ENCODE measurements at regions not wholly inside any gene's neighbourhood (a gene's known extent, or its start where the extent isn't known, plus 50 kb on each side); places are given as distances from the start of the nearest gene placed in this dataset.
"Not testable (repeated sequence)": the region's sequence is repeated elsewhere in the genome, so short reads cannot be mapped to it uniquely, and the experiment has no call there.

GRCh38 chr5:124972703-124973102 is 226.3 kb upstream of the ZNF608 start:
- no peak for DNase-seq

- DNase-seq = no peak
These were observed 227.2 kb upstream of the ZNF608 start for GRCh38 chr5:124973661-124974060.

DNA sequence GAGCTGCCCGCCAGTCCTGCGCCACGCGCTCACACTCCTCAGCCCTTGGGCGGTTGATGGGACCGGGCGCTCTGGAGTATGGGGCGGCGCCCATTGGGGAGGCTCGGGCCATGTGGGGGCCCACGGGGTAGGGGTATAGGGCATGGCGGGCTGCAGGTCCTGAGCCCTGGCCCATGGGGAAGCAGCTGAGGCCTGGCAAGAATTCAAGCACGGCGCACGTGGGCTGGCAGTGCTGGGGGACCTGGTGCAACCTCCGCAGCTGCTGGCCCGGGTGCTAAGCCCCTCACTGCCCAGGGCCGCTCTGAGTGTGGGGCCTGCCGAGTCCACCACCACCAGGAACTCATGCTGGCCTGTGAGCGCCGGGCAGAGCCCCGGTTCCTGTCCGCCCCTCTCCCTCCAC is 229.6 kb upstream of the ZNF608 start:
- no peak for DNase-seq

GRCh38 chr5:124979251-124979650 is 232.8 kb upstream of the ZNF608 start:
- DNase-seq = no peak

- DNase-seq = no peak
These were observed 233.9 kb upstream of the ZNF608 start for GRCh38 chr5:124980163-124980941.

- DNase-seq = no peak
These were observed 235.5 kb upstream of the ZNF608 start for GRCh38 chr5:124981901-124982300.

GRCh38 chr5:124986170-124986569 is 239.7 kb upstream of the ZNF608 start:
- DNase-seq = no peak

DNA sequence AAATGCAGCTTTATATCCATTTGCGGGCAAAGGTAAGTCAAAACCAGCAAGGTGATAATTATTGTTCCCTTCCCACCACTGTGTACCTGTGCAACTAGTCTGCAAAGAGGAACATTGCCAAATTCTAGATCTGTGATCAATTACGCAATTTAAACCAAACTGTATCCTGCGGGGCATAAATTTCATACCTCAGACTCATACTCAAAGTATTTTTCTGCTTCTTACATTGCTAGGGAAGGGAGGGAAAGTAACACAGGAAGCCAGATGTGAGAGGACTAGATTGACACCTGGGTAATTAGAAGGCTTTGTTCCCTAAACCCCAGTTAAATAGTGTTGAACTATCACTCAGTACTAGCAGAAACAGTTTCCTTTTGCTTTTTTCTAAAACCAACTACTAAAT is 240.2 kb upstream of the ZNF608 start:
- DNase-seq = no peak

- not testable (repeated sequence) for DNase-seq
These were observed 241.3 kb upstream of the ZNF608 start for GRCh38 chr5:124987786-124988185.

- DNase-seq = no peak
These were observed 244.3 kb upstream of the ZNF608 start for GRCh38 chr5:124990723-124991122.

GRCh38 chr5:124995421-124995820 is 249.0 kb upstream of the ZNF608 start:
- no peak for DNase-seq

DNA sequence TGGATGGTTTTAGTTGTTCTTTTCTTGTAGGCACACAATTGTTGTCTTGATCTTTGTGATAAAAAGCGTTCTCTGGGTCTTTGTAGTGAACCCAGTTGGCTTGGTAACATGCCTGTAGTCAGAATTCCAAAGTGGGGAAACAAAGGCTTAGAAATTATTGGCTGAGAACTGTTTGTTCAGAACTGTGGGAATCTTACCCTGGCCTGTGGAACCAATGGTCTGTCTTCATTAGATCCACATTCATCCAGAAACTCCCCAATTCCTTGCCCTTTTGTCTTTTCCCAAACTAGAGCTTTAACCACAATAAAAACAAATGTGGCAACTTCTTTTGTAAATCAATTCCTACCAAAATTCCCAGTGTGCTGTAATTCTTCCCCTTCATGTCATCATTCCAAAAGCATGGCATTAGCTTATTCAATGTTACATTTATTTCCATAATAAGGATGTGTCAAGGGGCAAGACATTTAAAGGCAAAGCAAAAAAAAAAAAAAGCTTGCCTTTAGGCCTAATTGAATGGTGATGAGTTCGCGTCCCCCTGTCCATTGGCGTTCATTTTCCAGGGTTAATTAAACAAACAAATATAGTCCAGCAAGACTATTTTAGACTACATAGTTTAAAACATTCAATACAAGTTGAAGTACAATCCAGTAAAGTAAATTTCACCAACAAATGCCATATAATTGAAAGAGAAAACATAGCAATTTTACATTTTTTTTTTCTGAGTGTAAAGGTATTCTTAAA is 249.8 kb upstream of the ZNF608 start:
- no peak for DNase-seq

- no peak for DNase-seq
These were observed 250.3 kb upstream of the ZNF608 start for GRCh38 chr5:124996764-124997077.

GRCh38 chr5:124997186-124997893 is 250.9 kb upstream of the ZNF608 start:
- DNase-seq = no peak

DNA sequence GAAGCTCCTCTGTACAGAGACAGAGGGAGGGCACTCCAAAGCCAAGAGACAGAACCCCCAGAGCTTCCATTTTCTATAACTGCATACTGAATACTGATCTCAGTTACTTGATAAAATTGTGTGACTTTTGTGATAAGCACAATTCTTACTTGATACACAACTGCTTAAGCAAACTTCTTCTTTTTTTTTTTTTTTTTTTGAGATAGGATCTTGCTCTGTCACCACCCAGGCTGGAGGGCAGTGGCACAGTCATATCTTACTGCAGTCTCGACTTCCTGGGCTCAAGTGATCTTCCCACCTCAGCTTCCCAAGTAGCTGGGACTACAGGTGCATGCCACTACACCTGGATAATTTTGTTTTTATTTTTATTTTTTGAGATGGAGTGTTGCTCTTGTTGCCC is 252.1 kb upstream of the ZNF608 start:
- no peak for DNase-seq

DNA sequence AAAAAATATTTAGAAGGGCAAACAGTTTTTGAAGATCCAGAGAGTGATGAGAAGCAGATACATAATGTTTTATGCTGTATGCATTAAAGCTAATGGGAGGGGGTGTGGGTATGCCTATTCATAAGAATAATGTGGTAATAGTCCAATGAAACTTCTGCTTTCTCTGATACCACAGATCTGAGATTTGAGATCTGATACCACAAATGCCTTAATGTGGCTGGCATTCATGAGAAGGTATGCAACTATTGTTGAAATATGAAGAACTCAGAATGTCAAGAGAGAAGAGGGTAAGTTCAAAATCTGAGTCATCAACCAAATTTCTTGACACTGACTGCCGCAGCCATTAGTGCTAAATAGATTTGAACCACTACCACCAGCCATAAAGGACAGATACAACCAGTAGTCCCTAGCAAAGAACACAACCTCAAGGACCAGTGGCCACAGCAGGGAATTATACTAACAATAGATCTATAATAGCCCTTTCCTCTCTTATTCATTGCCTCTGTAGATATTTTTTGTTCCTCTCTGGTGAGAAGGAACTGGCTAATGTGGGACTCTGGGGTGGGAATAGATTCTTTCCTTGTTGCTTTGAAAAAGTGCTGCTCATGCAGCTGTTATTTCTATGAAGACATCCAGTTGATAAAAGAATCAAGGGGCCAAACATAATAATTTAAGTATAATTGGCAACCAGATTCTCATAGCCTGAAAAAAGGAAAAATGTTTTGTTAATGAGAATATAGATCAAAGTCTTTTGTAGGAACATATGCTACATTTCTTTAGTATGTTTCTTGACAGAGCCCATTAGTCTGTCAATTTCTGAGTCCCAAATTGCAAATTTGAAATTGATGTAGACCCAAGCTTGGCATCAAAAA is 256.5 kb upstream of the ZNF608 start:
- no peak for DNase-seq

DNA sequence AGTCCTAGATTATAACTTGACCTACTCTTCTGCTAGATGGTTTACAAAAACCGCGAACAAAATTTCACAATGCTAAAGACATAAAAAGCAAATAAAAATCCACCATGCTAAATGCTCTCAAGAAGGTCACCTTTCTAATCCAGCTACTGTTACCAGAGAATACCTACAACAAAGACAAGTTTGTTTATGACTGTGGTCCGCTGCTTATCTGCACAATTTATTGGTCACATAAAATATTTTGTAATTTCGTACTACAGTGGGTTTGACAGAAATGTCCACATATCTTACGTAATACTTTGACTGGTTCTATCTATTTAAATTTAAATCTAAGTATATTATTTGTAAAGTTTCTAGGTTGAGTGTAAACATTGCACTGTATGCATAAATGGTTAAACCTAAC is 257.6 kb upstream of the ZNF608 start:
- DNase-seq = no peak

- no peak for DNase-seq
These were observed 258.8 kb upstream of the ZNF608 start for GRCh38 chr5:125005266-125005665.

GRCh38 chr5:125006011-125006685 is 259.7 kb upstream of the ZNF608 start:
- DNase-seq = peak in 1 of 2 experiments; percentile 6

GRCh38 chr5:125010356-125010755 is 263.9 kb upstream of the ZNF608 start:
- DNase-seq = no peak

GRCh38 chr5:125011014-125011413 is 264.6 kb upstream of the ZNF608 start:
- no peak for DNase-seq

GRCh38 chr5:125011419-125011818 is 265.0 kb upstream of the ZNF608 start:
- no peak for DNase-seq
